AG09309 (cell line): ENCODE measurements at regions not wholly inside any gene's neighbourhood (a gene's known extent, or its start where the extent isn't known, plus 50 kb on each side); places are given as distances from the start of the nearest gene placed in this dataset.
A peak's percentile ranks its signal among the peaks of the same experiment; 100 is the strongest.

Experiments used
- DNase-seq: peaks from one replicate; pipeline ENCODE4 v3.0.0-alpha.2; 2010; ENCODE audit warnings: low read depth
- H3K4me3 ChIP-seq: 2 replicates; pipeline ENCODE4 v1.5.1; 2011; ENCODE audit warnings: mild to moderate bottlenecking, low read depth, low read length, moderate library complexity; ENCODE audit not compliant: control insufficient read depth
- TF ChIP-seq, protein P1 (sequence below): IDR thresholded peaks from 2 replicates; pipeline ENCODE4 v1.5.1; 2011; ENCODE audit warnings: mild to moderate bottlenecking, low read depth, low read length, inconsistent platforms; ENCODE audit not compliant: insufficient read depth, control insufficient read depth; ENCODE audit errors: missing control alignments

DNA sequence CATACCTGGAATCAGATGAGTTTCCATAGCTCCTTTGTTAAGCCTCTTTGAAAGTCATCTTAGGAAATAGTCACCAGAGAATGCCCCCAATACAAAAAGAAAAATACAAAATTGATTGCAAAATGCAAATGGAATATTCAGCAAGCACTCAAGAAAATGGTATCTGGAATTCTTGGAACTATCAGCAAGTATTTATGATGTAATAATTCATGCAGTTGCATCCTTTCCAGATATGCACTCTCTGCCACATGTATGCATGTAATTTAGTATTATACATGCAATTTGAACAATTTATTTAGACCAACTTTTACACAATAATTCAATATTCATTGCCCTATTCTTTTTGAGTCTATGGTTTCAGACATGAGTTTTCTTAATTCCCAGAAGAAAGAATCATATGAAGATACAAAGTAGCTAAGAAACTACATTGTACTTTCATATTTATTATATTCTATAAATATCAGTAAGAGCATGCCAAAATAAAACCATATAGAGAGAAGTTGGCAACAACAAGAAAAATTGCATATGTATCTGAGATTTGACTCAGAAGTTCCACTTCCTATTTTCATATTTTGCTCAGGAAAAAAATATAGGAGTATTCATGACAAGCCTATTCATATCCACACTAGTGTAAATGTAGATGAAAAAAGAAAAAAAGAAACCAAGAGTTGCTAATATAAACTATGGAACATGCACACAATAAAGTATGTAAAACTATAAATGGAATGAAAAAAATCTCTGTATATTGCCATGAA lies 338.5 kb downstream of the SEMA3D start:
- H3K4me3 ChIP-seq, result no peak overlapping the region
- no peak for DNase-seq
- TF ChIP-seq, protein P1, sequence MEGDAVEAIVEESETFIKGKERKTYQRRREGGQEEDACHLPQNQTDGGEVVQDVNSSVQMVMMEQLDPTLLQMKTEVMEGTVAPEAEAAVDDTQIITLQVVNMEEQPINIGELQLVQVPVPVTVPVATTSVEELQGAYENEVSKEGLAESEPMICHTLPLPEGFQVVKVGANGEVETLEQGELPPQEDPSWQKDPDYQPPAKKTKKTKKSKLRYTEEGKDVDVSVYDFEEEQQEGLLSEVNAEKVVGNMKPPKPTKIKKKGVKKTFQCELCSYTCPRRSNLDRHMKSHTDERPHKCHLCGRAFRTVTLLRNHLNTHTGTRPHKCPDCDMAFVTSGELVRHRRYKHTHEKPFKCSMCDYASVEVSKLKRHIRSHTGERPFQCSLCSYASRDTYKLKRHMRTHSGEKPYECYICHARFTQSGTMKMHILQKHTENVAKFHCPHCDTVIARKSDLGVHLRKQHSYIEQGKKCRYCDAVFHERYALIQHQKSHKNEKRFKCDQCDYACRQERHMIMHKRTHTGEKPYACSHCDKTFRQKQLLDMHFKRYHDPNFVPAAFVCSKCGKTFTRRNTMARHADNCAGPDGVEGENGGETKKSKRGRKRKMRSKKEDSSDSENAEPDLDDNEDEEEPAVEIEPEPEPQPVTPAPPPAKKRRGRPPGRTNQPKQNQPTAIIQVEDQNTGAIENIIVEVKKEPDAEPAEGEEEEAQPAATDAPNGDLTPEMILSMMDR, result no peak

DNA sequence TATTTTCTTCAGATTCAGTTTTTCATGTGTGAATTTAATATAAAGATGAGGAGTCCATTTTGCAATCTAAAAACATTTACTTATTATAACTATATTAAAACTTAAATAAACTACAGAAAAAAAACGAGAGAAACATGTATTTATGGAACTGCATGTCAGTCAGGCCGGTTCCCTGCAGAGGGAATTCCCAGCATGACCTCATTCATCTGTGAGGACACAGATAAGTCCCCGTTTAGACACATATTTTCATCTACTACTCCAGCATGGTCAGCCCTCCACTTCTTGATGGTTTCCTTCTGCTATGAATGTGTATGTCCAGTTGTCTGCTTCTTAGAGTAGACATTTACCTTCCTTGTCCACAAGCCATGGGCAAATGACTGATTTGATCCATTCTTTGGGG lies 339.1 kb downstream of the SEMA3D start:
- no peak overlapping the region for H3K4me3 ChIP-seq
- DNase-seq, result no peak
- TF ChIP-seq, protein P1, result no peak

DNA sequence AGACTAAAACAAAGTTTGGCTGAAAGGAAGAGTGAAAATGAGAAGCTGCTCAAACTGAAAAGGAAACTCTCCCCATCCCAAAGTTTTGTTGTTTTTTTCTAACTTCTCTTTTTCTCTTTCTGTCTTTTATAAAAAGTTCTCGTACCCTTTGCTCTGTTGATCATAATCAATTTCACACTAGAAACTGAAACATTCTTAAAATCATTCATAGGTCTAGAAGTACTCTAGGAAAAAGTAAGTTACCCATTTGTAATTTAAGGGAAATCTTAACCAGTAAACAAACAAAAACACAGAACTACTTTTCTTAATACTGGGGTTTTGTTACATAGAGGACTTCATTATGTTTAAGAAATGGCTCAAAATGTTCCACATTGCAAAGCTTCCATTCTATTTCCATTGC lies 339.8 kb downstream of the SEMA3D start:
- H3K4me3 ChIP-seq, result no peak overlapping the region
- no peak for DNase-seq
- TF ChIP-seq, protein P1, result no peak

DNA sequence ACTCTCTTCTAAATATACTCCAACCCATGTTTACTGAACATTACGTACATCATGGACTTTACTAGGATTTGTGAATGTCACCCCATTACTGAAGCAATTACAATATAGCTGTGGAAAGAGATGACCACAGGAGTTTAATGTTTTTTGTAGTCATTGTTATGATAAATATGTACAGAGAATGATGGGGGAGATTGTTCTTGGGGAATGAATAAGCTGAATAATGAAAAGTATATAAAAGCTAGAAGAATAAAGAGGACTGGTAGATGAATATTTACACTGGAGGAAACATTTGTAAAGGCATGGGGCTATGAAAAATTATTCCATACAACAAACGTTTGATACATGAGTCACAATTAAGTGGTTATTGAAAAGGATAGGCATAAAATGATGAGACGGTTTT lies 340.9 kb downstream of the SEMA3D start:
- no peak overlapping the region for H3K4me3 ChIP-seq
- DNase-seq, result no peak
- TF ChIP-seq, protein P1, result no peak

DNA sequence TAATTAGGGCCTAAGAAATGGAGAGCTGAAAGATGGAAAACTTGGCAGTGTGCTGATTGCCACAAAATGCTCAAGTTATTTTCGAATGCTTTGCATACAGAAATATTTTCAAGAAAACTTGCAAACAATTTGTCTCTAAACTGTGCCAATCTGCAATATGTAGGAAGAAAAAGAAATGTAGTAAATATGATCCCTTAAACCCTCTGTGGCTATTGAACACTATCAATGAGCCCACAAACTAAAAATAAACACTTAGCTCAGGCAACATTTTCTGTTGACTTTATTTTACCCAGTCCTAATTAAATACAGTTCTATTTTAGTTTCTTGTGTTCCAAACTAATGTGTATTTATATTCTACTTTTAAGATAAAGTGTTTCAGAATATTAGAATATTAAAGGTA lies 342.1 kb downstream of the SEMA3D start:
- TF ChIP-seq, protein P1, result no peak

DNA sequence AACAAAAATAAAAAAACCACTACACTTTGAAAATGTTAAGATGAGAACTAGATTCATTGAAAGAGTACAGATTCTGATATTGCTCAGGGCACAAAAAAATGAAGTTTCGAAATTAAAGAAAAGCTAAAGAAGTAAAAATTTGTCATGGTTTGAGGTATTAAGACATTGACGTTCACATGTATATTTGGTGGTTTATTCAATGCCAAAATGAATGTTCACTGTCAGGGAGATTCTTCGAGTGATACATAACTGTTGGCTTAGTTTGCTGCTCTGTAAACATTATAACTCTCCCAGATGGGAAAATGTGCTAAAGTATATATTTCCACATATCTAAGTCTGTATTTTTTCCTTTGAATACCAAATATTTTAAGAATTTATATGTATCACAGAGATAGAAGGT lies 345.0 kb downstream of the SEMA3D start:
- DNase-seq, result peak; percentile 1
- no peak overlapping the region for H3K4me3 ChIP-seq
- TF ChIP-seq, protein P1, result no peak

More for the DNA sequence above, 342.1 kb downstream of the SEMA3D start:
- no peak overlapping the region for H3K4me3 ChIP-seq
- DNase-seq, result no peak
